ENCODE measurements at regions not wholly inside any gene's neighbourhood (a gene's known extent, or its start where the extent isn't known, plus 50 kb on each side); places are given as distances from the start of the nearest gene placed in this dataset.
"Not testable (repeated sequence)": the region's sequence is repeated elsewhere in the genome, so short reads cannot be mapped to it uniquely, and the experiment has no call there.

DNA sequence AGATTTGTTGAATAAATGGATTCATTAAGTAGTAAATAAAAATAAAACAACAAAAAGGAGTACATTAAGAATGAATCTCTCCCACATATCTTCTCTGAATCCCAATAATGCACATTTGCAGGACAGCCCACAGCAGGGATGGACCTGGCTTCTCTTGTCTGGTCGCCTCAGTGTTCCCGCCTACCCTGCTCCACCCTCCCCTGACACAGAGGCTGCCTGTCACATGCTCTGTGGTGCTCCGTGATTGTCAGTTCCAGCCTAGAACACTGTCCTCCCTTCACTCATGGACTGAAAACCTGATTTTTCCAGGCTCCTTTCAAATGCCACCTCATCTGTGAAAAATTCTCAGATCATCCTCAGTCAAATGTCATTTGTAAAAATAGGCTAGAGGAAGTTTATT, 94.5 kb upstream of the GPR12 start:
- Mint-ChIP-seq H3K36me3 (no peaks in the 10 kb centered on the region), H3K27me3 (ENCODE audit: low read depth in 2 of 2) (peaks cover 13 to 35% of the 10 kb centered on the region in 2 donors), H3K27ac (no peak overlapping the region), H3K4me3 (no peak overlapping the region), H3K9me3 (no peaks in the 10 kb centered on the region), H3K4me1 (no peaks in the 10 kb centered on the region)
- 83% methylated on average over 3 of the region's 3 CpGs for WGBS (ENCODE audit: insufficient coverage)
- DNase-seq (no peak), ATAC-seq (no peak)
- Histone ChIP-seq H3K27me3 (ENCODE audit: control insufficient read depth, insufficient read depth, low read length) (no peaks in the 10 kb centered on the region), H3K27ac (ENCODE audit: low read length) (no peak overlapping the region), H3K36me3 (ENCODE audit: control insufficient read depth, insufficient read depth, low read length) (no peaks in the 10 kb centered on the region), H3K4me3 (ENCODE audit: low read length) (no peak overlapping the region), H3K4me1 (ENCODE audit: control insufficient read depth, insufficient read depth, low read length) (no peaks in the 10 kb centered on the region), H3K9me3 (ENCODE audit: control insufficient read depth, insufficient read depth, low read length) (no peaks in the 10 kb centered on the region)
- intact Hi-C loops (cut with micrococcal nuclease): no loop called here
- TF ChIP-seq, protein P1, sequence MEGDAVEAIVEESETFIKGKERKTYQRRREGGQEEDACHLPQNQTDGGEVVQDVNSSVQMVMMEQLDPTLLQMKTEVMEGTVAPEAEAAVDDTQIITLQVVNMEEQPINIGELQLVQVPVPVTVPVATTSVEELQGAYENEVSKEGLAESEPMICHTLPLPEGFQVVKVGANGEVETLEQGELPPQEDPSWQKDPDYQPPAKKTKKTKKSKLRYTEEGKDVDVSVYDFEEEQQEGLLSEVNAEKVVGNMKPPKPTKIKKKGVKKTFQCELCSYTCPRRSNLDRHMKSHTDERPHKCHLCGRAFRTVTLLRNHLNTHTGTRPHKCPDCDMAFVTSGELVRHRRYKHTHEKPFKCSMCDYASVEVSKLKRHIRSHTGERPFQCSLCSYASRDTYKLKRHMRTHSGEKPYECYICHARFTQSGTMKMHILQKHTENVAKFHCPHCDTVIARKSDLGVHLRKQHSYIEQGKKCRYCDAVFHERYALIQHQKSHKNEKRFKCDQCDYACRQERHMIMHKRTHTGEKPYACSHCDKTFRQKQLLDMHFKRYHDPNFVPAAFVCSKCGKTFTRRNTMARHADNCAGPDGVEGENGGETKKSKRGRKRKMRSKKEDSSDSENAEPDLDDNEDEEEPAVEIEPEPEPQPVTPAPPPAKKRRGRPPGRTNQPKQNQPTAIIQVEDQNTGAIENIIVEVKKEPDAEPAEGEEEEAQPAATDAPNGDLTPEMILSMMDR (IDR thresholded peaks at IDR 0.05): no peak

- DNase-seq (no peak), ATAC-seq (no peak)
- Mint-ChIP-seq H3K27me3 (ENCODE audit: low read depth in 2 of 2) (peaks cover 9 to 32% of the 10 kb centered on the region in 2 donors), H3K27ac (no peak overlapping the region), H3K9me3 (no peaks in the 10 kb centered on the region), H3K4me1 (no peaks in the 10 kb centered on the region), H3K36me3 (no peaks in the 10 kb centered on the region), H3K4me3 (no peak overlapping the region)
- H3K27me3 ChIP-seq (ENCODE audit: control insufficient read depth, insufficient read depth, low read length): no peaks in the 10 kb centered on the region
- no peaks in the 10 kb centered on the region for H3K4me1 ChIP-seq (ENCODE audit: control insufficient read depth, insufficient read depth, low read length)
- no peak overlapping the region for H3K27ac ChIP-seq (ENCODE audit: low read length)
- intact Hi-C loops (cut with micrococcal nuclease): no loop called here
- H3K36me3 ChIP-seq (ENCODE audit: control insufficient read depth, insufficient read depth, low read length): no peaks in the 10 kb centered on the region
- H3K9me3 ChIP-seq (ENCODE audit: control insufficient read depth, insufficient read depth, low read length): no peaks in the 10 kb centered on the region
- 41% methylated on average over 2 of the region's 2 CpGs for WGBS (ENCODE audit: insufficient coverage)
- no peak overlapping the region for H3K4me3 ChIP-seq (ENCODE audit: low read length)
- TF ChIP-seq, protein P1 (IDR thresholded peaks at IDR 0.05): no peak
These were observed 92.7 kb upstream of the GPR12 start for GRCh38 chr13:26853323-26853722.

DNA sequence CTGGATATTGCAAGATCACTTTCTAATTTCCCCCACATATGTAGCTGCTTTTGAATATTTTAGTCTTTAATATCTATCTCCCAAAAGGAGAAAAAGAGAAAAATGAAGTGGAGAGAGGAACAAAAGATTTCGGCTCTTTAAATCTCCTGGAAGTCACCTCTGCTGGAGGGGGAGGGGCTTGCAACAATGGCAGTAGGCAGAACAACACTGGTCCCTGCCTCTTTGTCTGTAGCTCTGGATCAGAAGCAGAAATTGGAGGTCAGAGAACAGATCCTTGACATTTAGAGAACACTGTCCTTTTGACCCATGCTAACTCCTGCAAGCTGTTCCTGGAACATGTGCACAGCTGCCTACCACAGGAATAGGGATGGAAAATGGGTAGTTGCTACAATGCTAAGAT, 86.7 kb upstream of the GPR12 start:
- no peak overlapping the region for H3K4me3 ChIP-seq (ENCODE audit: low read length)
- intact Hi-C loops (cut with micrococcal nuclease): no loop called here
- Mint-ChIP-seq H3K4me3 (no peak overlapping the region), H3K27me3 (ENCODE audit: low read depth in 2 of 2) (peaks cover 8 to 42% of the 10 kb centered on the region in 2 donors), H3K36me3 (no peaks in the 10 kb centered on the region), H3K4me1 (no peaks in the 10 kb centered on the region), H3K27ac (no peak overlapping the region), H3K9me3 (no peaks in the 10 kb centered on the region)
- no peaks in the 10 kb centered on the region for H3K36me3 ChIP-seq (ENCODE audit: control insufficient read depth, insufficient read depth, low read length)
- H3K27ac ChIP-seq (ENCODE audit: low read length): no peak overlapping the region
- 36% methylated on average over 1 of the region's 1 CpG for WGBS (ENCODE audit: insufficient coverage)
- TF ChIP-seq, protein P1 (IDR thresholded peaks at IDR 0.05): no peak
- H3K27me3 ChIP-seq (ENCODE audit: control insufficient read depth, insufficient read depth, low read length): no peaks in the 10 kb centered on the region
- DNase-seq: no peak
- no peaks in the 10 kb centered on the region for H3K4me1 ChIP-seq (ENCODE audit: control insufficient read depth, insufficient read depth, low read length)
- no peaks in the 10 kb centered on the region for H3K9me3 ChIP-seq (ENCODE audit: control insufficient read depth, insufficient read depth, low read length)
- ATAC-seq: no peak

- H3K36me3 ChIP-seq (ENCODE audit: control insufficient read depth, insufficient read depth, low read length); H3K9me3 Mint-ChIP-seq; H3K9me3 ChIP-seq (ENCODE audit: control insufficient read depth, insufficient read depth, low read length); H3K27ac ChIP-seq (ENCODE audit: low read length); ATAC-seq; H3K27me3 ChIP-seq (ENCODE audit: control insufficient read depth, insufficient read depth, low read length); H3K4me3 ChIP-seq (ENCODE audit: low read length); intact Hi-C loops (cut with micrococcal nuclease); H3K4me3 Mint-ChIP-seq; H3K36me3 Mint-ChIP-seq; H3K4me1 Mint-ChIP-seq; H3K27ac Mint-ChIP-seq; DNase-seq; H3K4me1 ChIP-seq (ENCODE audit: control insufficient read depth, insufficient read depth, low read length): not testable (repeated sequence)
- 81% methylated on average over 3 of the region's 7 CpGs for WGBS (ENCODE audit: insufficient coverage)
- peaks cover 8 to 47% of the 10 kb centered on the region in 2 donors for H3K27me3 Mint-ChIP-seq (ENCODE audit: low read depth in 2 of 2)
These were observed 84.5 kb upstream of the GPR12 start for GRCh38 chr13:26845063-26845462.

All from natural killer cell (primary cell).